Retinal pigment epithelial cell (primary cell): ENCODE measurements at regions not wholly inside any gene's neighbourhood (a gene's known extent, or its start where the extent isn't known, plus 50 kb on each side); places are given as distances from the start of the nearest gene placed in this dataset.

Experiments used
- DNase-seq: peaks from one replicate; pipeline ENCODE4 v3.0.0-alpha.2; 2010; ENCODE audit warnings: low read depth
- H3K4me3 ChIP-seq: 2 replicates; pipeline ENCODE4 v1.5.1; 2011; ENCODE audit warnings: mild to moderate bottlenecking, low read length, control low read depth, moderate library complexity
- CTCF ChIP-seq: conservative IDR thresholded peaks from 2 replicates; pipeline ENCODE4 v1.5.1; 2011; ENCODE audit warnings: low read depth, low read length, control low read depth, inconsistent platforms

GRCh38 chr2:183427558-183427957, 303.3 kb downstream of the NUP35 start:
- DNase-seq, result no peak
- TF ChIP-seq CTCF, result no peak
- H3K4me3 ChIP-seq, result no peak overlapping the region

- TF ChIP-seq CTCF, result no peak
- DNase-seq, result no peak
Measured at GRCh38 chr2:183428881-183429280, 304.6 kb downstream of the NUP35 start.

GRCh38 chr2:183438541-183438940, 314.3 kb downstream of the NUP35 start:
- no peak for DNase-seq
- TF ChIP-seq CTCF, result no peak
- no peak overlapping the region for H3K4me3 ChIP-seq

More at GRCh38 chr2:183428881-183429280, 304.6 kb downstream of the NUP35 start:
- no peak overlapping the region for H3K4me3 ChIP-seq

- TF ChIP-seq CTCF, result no peak
- H3K4me3 ChIP-seq, result no peak overlapping the region
- no peak for DNase-seq
Measured at GRCh38 chr2:183455056-183455455, 330.8 kb downstream of the NUP35 start.

GRCh38 chr2:183456177-183456576, 331.9 kb downstream of the NUP35 start:
- TF ChIP-seq CTCF, result no peak
- H3K4me3 ChIP-seq, result no peak overlapping the region
- no peak for DNase-seq

- DNase-seq, result no peak
- no peak for TF ChIP-seq CTCF
- H3K4me3 ChIP-seq, result no peak overlapping the region
Measured at GRCh38 chr2:183458460-183458859, 334.2 kb downstream of the NUP35 start.

- no peak for DNase-seq
- no peak overlapping the region for H3K4me3 ChIP-seq
Measured at GRCh38 chr2:183459466-183459865, 335.2 kb downstream of the NUP35 start.

More at GRCh38 chr2:183459466-183459865, 335.2 kb downstream of the NUP35 start:
- no peak for TF ChIP-seq CTCF
